ENCODE measurements at regions not wholly inside any gene's neighbourhood (a gene's known extent, or its start where the extent isn't known, plus 50 kb on each side); places are given as distances from the start of the nearest gene placed in this dataset.

- Histone ChIP-seq H3K36me3 (replicated peaks; ENCODE audit: low read depth, low read length) (no peaks in the 10 kb centered on the region), H3K27ac (ENCODE audit: low read length) (no peak overlapping the region), H3K4me3 (ENCODE audit: low read length) (no peak overlapping the region), H3K79me2 (ENCODE audit: low read length) (no peaks in the 10 kb centered on the region), H3K4me1 (ENCODE audit: low read length) (no peaks in the 10 kb centered on the region), H2AFZ (ENCODE audit: low read depth, low read length) (no peak overlapping the region), H3K4me2 (ENCODE audit: low read length) (no peak overlapping the region), H3K9ac (ENCODE audit: low read length) (no peak overlapping the region), H4K20me1 (ENCODE audit: insufficient read depth, low read length) (no peaks in the 10 kb centered on the region), H3K27me3 (ENCODE audit: low read depth, low read length) (no peaks in the 10 kb centered on the region), H3K9me3 (ENCODE audit: insufficient read depth, low read length) (no peaks in the 10 kb centered on the region)
- TF ChIP-seq EZH2phosphoT487 (IDR thresholded peaks at IDR 0.05; ENCODE audit: low read depth), result no peak
- TF ChIP-seq, protein P1, sequence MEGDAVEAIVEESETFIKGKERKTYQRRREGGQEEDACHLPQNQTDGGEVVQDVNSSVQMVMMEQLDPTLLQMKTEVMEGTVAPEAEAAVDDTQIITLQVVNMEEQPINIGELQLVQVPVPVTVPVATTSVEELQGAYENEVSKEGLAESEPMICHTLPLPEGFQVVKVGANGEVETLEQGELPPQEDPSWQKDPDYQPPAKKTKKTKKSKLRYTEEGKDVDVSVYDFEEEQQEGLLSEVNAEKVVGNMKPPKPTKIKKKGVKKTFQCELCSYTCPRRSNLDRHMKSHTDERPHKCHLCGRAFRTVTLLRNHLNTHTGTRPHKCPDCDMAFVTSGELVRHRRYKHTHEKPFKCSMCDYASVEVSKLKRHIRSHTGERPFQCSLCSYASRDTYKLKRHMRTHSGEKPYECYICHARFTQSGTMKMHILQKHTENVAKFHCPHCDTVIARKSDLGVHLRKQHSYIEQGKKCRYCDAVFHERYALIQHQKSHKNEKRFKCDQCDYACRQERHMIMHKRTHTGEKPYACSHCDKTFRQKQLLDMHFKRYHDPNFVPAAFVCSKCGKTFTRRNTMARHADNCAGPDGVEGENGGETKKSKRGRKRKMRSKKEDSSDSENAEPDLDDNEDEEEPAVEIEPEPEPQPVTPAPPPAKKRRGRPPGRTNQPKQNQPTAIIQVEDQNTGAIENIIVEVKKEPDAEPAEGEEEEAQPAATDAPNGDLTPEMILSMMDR (IDR thresholded peaks at IDR 0.05; ENCODE audit: low read depth, low read length), result no peak
Observed at GRCh38 chr10:44209811-44210210, 175.1 kb downstream of the CXCL12 start.

- no peak for TF ChIP-seq EZH2phosphoT487 (IDR thresholded peaks at IDR 0.05; ENCODE audit: low read depth)
- TF ChIP-seq, protein P1 (IDR thresholded peaks at IDR 0.05; ENCODE audit: low read depth, low read length), result no peak
- H3K79me2 ChIP-seq (ENCODE audit: low read length), result no peaks in the 10 kb centered on the region
- H3K4me3 ChIP-seq (ENCODE audit: low read length), result no peak overlapping the region
Observed at GRCh38 chr10:44207160-44207559, 177.7 kb downstream of the CXCL12 start.

GRCh38 chr10:44206127-44206818 lies 178.6 kb downstream of the CXCL12 start:
- H2AFZ ChIP-seq (ENCODE audit: low read depth, low read length), result no peak overlapping the region

More at GRCh38 chr10:44207160-44207559, 177.7 kb downstream of the CXCL12 start:
- Histone ChIP-seq H3K27me3 (ENCODE audit: low read depth, low read length) (no peaks in the 10 kb centered on the region), H2AFZ (ENCODE audit: low read depth, low read length) (no peak overlapping the region), H3K36me3 (replicated peaks; ENCODE audit: low read depth, low read length) (no peaks in the 10 kb centered on the region), H3K9ac (ENCODE audit: low read length) (no peak overlapping the region), H3K4me1 (ENCODE audit: low read length) (no peaks in the 10 kb centered on the region), H3K27ac (ENCODE audit: low read length) (no peak overlapping the region), H3K4me2 (ENCODE audit: low read length) (no peak overlapping the region), H4K20me1 (ENCODE audit: insufficient read depth, low read length) (no peaks in the 10 kb centered on the region), H3K9me3 (ENCODE audit: insufficient read depth, low read length) (no peaks in the 10 kb centered on the region)

GRCh38 chr10:44205067-44205466 lies 179.8 kb downstream of the CXCL12 start:
- H3K79me2 ChIP-seq (ENCODE audit: low read length), result no peaks in the 10 kb centered on the region
- H3K27ac ChIP-seq (ENCODE audit: low read length), result no peak overlapping the region
- H3K27me3 ChIP-seq (ENCODE audit: low read depth, low read length), result no peaks in the 10 kb centered on the region

More at GRCh38 chr10:44206127-44206818, 178.6 kb downstream of the CXCL12 start:
- Histone ChIP-seq H3K27ac (ENCODE audit: low read length) (no peak overlapping the region), H3K4me1 (ENCODE audit: low read length) (no peaks in the 10 kb centered on the region), H3K27me3 (ENCODE audit: low read depth, low read length) (no peaks in the 10 kb centered on the region), H3K9me3 (ENCODE audit: insufficient read depth, low read length) (no peaks in the 10 kb centered on the region), H3K36me3 (replicated peaks; ENCODE audit: low read depth, low read length) (no peaks in the 10 kb centered on the region), H3K4me2 (ENCODE audit: low read length) (no peak overlapping the region), H3K9ac (ENCODE audit: low read length) (no peak overlapping the region), H3K4me3 (ENCODE audit: low read length) (no peak overlapping the region), H3K79me2 (ENCODE audit: low read length) (no peaks in the 10 kb centered on the region), H4K20me1 (ENCODE audit: insufficient read depth, low read length) (no peaks in the 10 kb centered on the region)
- TF ChIP-seq, protein P1 (IDR thresholded peaks at IDR 0.05; ENCODE audit: low read depth, low read length), result no peak
- no peak for TF ChIP-seq EZH2phosphoT487 (IDR thresholded peaks at IDR 0.05; ENCODE audit: low read depth)

More at GRCh38 chr10:44205067-44205466, 179.8 kb downstream of the CXCL12 start:
- H4K20me1 ChIP-seq (ENCODE audit: insufficient read depth, low read length), result no peaks in the 10 kb centered on the region
- no peak overlapping the region for H3K4me2 ChIP-seq (ENCODE audit: low read length)
- no peak overlapping the region for H2AFZ ChIP-seq (ENCODE audit: low read depth, low read length)
- H3K4me3 ChIP-seq (ENCODE audit: low read length), result no peak overlapping the region
- TF ChIP-seq EZH2phosphoT487 (IDR thresholded peaks at IDR 0.05; ENCODE audit: low read depth), result no peak
- TF ChIP-seq, protein P1 (IDR thresholded peaks at IDR 0.05; ENCODE audit: low read depth, low read length), result no peak
- H3K4me1 ChIP-seq (ENCODE audit: low read length), result no peaks in the 10 kb centered on the region
- no peaks in the 10 kb centered on the region for H3K36me3 ChIP-seq (replicated peaks; ENCODE audit: low read depth, low read length)
- H3K9ac ChIP-seq (ENCODE audit: low read length), result no peak overlapping the region
- H3K9me3 ChIP-seq (ENCODE audit: insufficient read depth, low read length), result no peaks in the 10 kb centered on the region
